NT2/D1 (cell line): ENCODE measurements at regions not wholly inside any gene's neighbourhood (a gene's known extent, or its start where the extent isn't known, plus 50 kb on each side); places are given as distances from the start of the nearest gene placed in this dataset.

Experiments used
- SUZ12 ChIP-seq: IDR thresholded peaks from 2 replicates; pipeline ENCODE4 v1.6.1; 2011; ENCODE audit not compliant: insufficient read length, insufficient read depth; ENCODE audit errors: extremely low read depth
- YY1 ChIP-seq: IDR thresholded peaks from 2 replicates; pipeline ENCODE4 v1.6.1; 2011; ENCODE audit not compliant: insufficient read length, insufficient read depth
- ZNF274 ChIP-seq: IDR thresholded peaks from 2 replicates; pipeline ENCODE4 v1.6.1; 2011; ENCODE audit warnings: mild to moderate bottlenecking, low read depth, low read length

DNA sequence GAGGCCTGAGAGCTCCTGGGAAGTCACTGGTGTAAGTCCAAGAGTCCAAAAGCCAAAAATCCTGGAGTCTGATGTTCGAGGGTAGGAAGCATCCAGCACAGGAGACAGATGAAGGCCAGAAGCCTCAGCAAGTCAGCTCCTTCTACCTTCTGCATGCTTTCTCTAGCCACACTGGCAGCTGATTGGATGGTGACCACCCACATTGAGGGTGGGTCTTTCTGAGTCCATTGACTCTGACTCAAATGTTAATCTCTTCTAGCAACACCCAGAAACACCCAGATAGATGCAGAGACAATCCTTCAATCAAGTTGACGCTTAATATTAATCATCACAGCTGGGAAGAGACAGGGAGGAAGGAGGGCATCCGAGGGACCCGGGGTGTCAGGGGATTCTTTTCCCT, 305.8 kb downstream of the AACS start:
- TF ChIP-seq YY1 (no peak), SUZ12 (no peak), ZNF274 (no peak)
